WTC11 (cell line): ENCODE measurements at regions not wholly inside any gene's neighbourhood (a gene's known extent, or its start where the extent isn't known, plus 50 kb on each side); places are given as distances from the start of the nearest gene placed in this dataset.

Experiments
- JAZF1 ChIP-seq: fragments of 250-450 bp; sonication (Bioruptor Pico); IDR thresholded peaks from 2 replicates; pipeline ENCODE4 v1.9.0; 2021; ENCODE audit warnings: moderate library complexity, mild to moderate bottlenecking, inconsistent platforms
- JUN ChIP-seq: sonication (generic); formaldehyde crosslinking; IDR thresholded peaks from 2 replicates; pipeline ENCODE4 v1.8.0; 2023; ENCODE audit warnings: mild to moderate bottlenecking, missing genetic modification reagents
- NFYB ChIP-seq: sonication (generic); formaldehyde crosslinking; conservative IDR thresholded peaks from 2 replicates; pipeline ENCODE4 v1.8.0; 2022; ENCODE audit warnings: low read depth, missing genetic modification reagents
- PRRX2 ChIP-seq: fragments of 250-450 bp; sonication (Bioruptor Pico); IDR thresholded peaks from 2 replicates; pipeline ENCODE4 v1.8.0; 2021; ENCODE audit warnings: mild to moderate bottlenecking
- SP1 ChIP-seq: sonication (generic); formaldehyde crosslinking; conservative IDR thresholded peaks from 2 replicates; pipeline ENCODE4 v1.8.1; 2022; ENCODE audit warnings: missing genetic modification reagents
- TEAD1 ChIP-seq: sonication (generic); formaldehyde crosslinking; IDR thresholded peaks from 2 replicates; pipeline ENCODE4 v1.8.0; 2022; ENCODE audit warnings: mild to moderate bottlenecking, missing genetic modification reagents
- TEAD4 ChIP-seq: sonication (generic); formaldehyde crosslinking; IDR thresholded peaks from 2 replicates; pipeline ENCODE4 v1.8.0; 2022; ENCODE audit warnings: mild to moderate bottlenecking, missing genetic modification reagents
- TF ChIP-seq, protein P1 (sequence below): fragments of 200-600 bp; IDR thresholded peaks from 2 replicates; pipeline ENCODE4 v1.8.0; 2022; ENCODE audit warnings: antibody characterized with exemption
- TF ChIP-seq, protein P2 (sequence below): fragments of 250-450 bp; sonication (Bioruptor Pico); IDR thresholded peaks from 2 replicates; pipeline ENCODE4 v1.8.0; 2021; ENCODE audit warnings: mild to moderate bottlenecking
- TF ChIP-seq, protein P3 (sequence below): sonication (generic); formaldehyde crosslinking; IDR thresholded peaks from 2 replicates; pipeline ENCODE4 v1.8.1; 2023; ENCODE audit warnings: mild to moderate bottlenecking, missing genetic modification reagents, borderline replicate concordance
- TF ChIP-seq, protein P4 (sequence below): fragments of 250-450 bp; sonication (Bioruptor Pico); conservative IDR thresholded peaks from 2 replicates; pipeline ENCODE4 v1.9.0; 2021; ENCODE audit warnings: mild to moderate bottlenecking
- TF ChIP-seq, protein P5 (sequence below): sonication (generic); formaldehyde crosslinking; IDR thresholded peaks from 2 replicates; pipeline ENCODE4 v1.8.0; 2023; ENCODE audit warnings: missing genetic modification reagents
- TF ChIP-seq, protein P6 (sequence below): sonication (generic); formaldehyde crosslinking; IDR thresholded peaks from 2 replicates; pipeline ENCODE4 v1.8.0; 2022; ENCODE audit warnings: mild to moderate bottlenecking, missing genetic modification reagents

DNA sequence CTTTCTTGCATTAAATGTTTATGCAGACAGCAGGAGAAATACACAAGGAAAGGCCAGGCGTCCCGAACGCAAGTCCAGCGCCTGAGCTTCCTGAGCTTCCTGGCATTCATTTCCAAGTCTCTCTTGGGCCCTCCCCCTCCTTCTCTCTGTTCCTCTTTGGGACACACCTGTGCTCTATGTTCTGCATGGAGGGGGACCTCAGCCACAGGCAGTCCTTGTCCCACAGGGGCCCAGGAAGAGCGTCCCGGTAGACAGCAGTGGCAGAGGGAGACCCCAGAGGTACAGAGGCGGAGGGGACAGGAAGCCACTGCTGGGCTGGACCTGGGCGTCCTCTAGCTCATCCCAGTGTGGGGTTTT, 221.3 kb downstream of the C9orf50 start:
- TF ChIP-seq, protein P1, sequence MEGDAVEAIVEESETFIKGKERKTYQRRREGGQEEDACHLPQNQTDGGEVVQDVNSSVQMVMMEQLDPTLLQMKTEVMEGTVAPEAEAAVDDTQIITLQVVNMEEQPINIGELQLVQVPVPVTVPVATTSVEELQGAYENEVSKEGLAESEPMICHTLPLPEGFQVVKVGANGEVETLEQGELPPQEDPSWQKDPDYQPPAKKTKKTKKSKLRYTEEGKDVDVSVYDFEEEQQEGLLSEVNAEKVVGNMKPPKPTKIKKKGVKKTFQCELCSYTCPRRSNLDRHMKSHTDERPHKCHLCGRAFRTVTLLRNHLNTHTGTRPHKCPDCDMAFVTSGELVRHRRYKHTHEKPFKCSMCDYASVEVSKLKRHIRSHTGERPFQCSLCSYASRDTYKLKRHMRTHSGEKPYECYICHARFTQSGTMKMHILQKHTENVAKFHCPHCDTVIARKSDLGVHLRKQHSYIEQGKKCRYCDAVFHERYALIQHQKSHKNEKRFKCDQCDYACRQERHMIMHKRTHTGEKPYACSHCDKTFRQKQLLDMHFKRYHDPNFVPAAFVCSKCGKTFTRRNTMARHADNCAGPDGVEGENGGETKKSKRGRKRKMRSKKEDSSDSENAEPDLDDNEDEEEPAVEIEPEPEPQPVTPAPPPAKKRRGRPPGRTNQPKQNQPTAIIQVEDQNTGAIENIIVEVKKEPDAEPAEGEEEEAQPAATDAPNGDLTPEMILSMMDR, result no peak
- TF ChIP-seq, protein P2, sequence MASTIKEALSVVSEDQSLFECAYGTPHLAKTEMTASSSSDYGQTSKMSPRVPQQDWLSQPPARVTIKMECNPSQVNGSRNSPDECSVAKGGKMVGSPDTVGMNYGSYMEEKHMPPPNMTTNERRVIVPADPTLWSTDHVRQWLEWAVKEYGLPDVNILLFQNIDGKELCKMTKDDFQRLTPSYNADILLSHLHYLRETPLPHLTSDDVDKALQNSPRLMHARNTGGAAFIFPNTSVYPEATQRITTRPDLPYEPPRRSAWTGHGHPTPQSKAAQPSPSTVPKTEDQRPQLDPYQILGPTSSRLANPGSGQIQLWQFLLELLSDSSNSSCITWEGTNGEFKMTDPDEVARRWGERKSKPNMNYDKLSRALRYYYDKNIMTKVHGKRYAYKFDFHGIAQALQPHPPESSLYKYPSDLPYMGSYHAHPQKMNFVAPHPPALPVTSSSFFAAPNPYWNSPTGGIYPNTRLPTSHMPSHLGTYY (CRISPR knock-in tag), result no peak
- TF ChIP-seq TEAD1 (CRISPR knock-in tag), result no peak
- no peak for TF ChIP-seq TEAD4 (CRISPR knock-in tag)
- TF ChIP-seq SP1, result no peak
- no peak for TF ChIP-seq JAZF1 (CRISPR knock-in tag)
- no peak for TF ChIP-seq PRRX2 (CRISPR knock-in tag)
- TF ChIP-seq, protein P3, sequence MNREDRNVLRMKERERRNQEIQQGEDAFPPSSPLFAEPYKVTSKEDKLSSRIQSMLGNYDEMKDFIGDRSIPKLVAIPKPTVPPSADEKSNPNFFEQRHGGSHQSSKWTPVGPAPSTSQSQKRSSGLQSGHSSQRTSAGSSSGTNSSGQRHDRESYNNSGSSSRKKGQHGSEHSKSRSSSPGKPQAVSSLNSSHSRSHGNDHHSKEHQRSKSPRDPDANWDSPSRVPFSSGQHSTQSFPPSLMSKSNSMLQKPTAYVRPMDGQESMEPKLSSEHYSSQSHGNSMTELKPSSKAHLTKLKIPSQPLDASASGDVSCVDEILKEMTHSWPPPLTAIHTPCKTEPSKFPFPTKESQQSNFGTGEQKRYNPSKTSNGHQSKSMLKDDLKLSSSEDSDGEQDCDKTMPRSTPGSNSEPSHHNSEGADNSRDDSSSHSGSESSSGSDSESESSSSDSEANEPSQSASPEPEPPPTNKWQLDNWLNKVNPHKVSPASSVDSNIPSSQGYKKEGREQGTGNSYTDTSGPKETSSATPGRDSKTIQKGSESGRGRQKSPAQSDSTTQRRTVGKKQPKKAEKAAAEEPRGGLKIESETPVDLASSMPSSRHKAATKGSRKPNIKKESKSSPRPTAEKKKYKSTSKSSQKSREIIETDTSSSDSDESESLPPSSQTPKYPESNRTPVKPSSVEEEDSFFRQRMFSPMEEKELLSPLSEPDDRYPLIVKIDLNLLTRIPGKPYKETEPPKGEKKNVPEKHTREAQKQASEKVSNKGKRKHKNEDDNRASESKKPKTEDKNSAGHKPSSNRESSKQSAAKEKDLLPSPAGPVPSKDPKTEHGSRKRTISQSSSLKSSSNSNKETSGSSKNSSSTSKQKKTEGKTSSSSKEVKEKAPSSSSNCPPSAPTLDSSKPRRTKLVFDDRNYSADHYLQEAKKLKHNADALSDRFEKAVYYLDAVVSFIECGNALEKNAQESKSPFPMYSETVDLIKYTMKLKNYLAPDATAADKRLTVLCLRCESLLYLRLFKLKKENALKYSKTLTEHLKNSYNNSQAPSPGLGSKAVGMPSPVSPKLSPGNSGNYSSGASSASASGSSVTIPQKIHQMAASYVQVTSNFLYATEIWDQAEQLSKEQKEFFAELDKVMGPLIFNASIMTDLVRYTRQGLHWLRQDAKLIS (CRISPR knock-in tag), result no peak
- TF ChIP-seq, protein P4, sequence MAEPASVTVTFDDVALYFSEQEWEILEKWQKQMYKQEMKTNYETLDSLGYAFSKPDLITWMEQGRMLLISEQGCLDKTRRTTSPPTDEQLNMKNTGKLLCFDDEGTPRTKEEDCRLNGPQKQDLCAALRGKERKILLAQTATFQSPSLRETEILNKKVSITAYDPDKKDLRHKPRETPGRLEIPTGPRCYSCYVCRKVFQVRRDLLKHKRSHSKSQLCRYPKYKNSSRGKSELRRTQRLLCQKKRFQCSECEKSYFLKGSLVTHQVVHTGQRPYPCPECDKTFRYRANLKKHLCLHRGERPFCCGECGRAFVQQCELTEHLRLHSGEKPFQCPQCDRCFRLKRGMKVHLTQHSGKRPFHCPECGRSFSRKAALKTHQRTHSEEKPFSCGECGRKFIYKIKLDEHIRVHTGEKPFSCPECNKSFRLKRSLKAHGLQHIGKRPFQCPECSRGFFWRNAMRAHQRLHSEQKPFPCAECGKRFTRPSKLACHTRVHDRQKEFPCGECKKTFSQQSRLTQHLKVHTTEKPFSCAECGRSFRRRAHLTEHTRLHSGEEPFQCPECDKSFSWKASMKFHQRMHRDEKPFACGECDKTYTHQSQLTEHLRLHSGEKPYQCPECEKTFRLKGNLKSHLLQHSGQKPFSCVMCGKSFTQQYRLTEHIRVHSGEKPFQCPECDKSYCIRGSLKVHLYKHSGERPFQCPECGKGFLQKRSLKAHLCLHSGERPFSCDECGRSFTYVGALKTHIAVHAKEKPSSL, result no peak
- TF ChIP-seq JUN, result no peak
- no peak for TF ChIP-seq NFYB
- TF ChIP-seq, protein P5, sequence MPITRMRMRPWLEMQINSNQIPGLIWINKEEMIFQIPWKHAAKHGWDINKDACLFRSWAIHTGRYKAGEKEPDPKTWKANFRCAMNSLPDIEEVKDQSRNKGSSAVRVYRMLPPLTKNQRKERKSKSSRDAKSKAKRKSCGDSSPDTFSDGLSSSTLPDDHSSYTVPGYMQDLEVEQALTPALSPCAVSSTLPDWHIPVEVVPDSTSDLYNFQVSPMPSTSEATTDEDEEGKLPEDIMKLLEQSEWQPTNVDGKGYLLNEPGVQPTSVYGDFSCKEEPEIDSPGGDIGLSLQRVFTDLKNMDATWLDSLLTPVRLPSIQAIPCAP (CRISPR knock-in tag), result no peak
- TF ChIP-seq, protein P6, sequence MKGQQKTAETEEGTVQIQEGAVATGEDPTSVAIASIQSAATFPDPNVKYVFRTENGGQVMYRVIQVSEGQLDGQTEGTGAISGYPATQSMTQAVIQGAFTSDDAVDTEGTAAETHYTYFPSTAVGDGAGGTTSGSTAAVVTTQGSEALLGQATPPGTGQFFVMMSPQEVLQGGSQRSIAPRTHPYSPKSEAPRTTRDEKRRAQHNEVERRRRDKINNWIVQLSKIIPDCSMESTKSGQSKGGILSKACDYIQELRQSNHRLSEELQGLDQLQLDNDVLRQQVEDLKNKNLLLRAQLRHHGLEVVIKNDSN (CRISPR knock-in tag), result no peak
